Fibroblast of the aortic adventitia (primary cell): ENCODE measurements at regions not wholly inside any gene's neighbourhood (a gene's known extent, or its start where the extent isn't known, plus 50 kb on each side); places are given as distances from the start of the nearest gene placed in this dataset.

Source experiments
- DNase-seq: peaks from one replicate; pipeline ENCODE4 v3.0.0-alpha.2; 2010; ENCODE audit warnings: low read depth
- H3K4me3 ChIP-seq: 2 replicates; pipeline ENCODE4 v1.5.1; 2011; ENCODE audit warnings: low read depth, mild to moderate bottlenecking, control low read depth, low read length, moderate library complexity
- CTCF ChIP-seq: IDR thresholded peaks from 2 replicates; pipeline ENCODE4 v1.5.1; 2011; ENCODE audit warnings: mild to moderate bottlenecking, low read length, control low read depth, inconsistent platforms; ENCODE audit not compliant: insufficient read depth

- DNase-seq, result no peak
- TF ChIP-seq CTCF, result no peak
- no peak overlapping the region for H3K4me3 ChIP-seq
Measured at GRCh38 chr11:80783561-80783960, 1342.7 kb upstream of the TENM4 start.

GRCh38 chr11:80782135-80782885 is 1341.5 kb upstream of the TENM4 start:
- TF ChIP-seq CTCF, result no peak
- DNase-seq, result no peak
- no peak overlapping the region for H3K4me3 ChIP-seq

GRCh38 chr11:80779905-80780605 is 1339.2 kb upstream of the TENM4 start:
- H3K4me3 ChIP-seq, result no peak overlapping the region
- TF ChIP-seq CTCF, result no peak
- DNase-seq, result no peak

DNA sequence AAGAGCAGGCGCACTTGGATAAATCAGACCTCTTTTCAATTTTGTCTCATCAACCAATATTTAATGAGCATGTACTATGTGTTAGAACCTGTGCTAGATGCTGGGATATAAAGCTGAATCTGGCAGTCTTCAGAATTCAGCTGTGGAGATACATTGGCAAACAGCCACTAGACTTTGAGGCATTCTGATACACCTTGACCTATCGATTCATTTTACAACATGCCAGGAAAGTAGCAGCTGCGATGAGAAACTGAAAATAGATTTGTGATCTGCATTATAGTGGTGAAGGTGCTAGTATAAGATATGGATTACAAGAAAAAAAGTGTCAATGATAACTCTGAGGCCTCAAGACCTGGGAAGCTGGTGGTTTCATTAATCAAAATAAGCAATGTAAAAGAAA is 1338.1 kb upstream of the TENM4 start:
- DNase-seq, result no peak
- TF ChIP-seq CTCF, result no peak
- H3K4me3 ChIP-seq, result no peak overlapping the region

- TF ChIP-seq CTCF, result no peak
- H3K4me3 ChIP-seq, result no peak overlapping the region
- no peak for DNase-seq
Measured at GRCh38 chr11:80778432-80778831, 1337.6 kb upstream of the TENM4 start.

DNA sequence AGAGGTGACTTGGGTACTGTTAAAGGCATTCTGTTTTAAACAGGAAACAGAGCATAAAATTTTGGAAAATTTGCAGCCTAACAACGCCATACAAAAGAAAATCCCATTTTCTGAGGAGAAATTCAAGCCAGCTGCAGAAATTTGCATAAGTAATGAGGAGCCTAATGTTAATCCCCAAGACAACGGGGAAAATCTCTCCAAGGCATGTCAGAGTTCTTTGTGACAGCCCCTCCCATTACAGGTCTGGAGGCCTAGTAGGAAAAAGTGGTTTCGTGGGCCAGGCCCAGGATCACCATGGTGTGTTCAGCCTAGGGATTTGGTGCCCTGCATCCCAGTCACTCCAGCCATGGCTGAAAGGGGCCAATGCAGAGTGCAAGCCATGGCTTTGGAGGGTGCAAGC is 1333.1 kb upstream of the TENM4 start:
- H3K4me3 ChIP-seq, result no peak overlapping the region
- DNase-seq, result no peak
- no peak for TF ChIP-seq CTCF
